ENCODE measurements at regions not wholly inside any gene's neighbourhood (a gene's known extent, or its start where the extent isn't known, plus 50 kb on each side); places are given as distances from the start of the nearest gene placed in this dataset.

DNA sequence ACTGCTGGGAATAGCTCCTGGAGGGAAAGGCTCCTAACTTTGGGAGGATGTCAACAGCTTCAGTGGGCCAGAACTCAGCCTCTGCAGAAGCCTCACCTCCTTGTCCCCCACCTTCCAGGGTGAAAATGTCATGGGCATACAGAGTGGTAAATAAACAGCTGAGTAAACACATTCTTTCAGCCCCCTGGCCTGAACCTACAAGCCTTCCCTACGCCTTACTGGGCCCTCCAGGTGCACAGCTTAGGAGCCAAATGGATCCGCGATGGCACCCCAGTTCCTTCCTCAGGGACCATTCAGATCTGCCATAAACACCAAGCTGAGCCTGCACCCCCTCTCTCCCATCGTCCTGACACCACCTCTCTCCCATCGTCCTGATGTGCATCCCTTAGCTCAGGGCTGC, 126.2 kb upstream of the IGF1R start:
- TF ChIP-seq, protein P1, sequence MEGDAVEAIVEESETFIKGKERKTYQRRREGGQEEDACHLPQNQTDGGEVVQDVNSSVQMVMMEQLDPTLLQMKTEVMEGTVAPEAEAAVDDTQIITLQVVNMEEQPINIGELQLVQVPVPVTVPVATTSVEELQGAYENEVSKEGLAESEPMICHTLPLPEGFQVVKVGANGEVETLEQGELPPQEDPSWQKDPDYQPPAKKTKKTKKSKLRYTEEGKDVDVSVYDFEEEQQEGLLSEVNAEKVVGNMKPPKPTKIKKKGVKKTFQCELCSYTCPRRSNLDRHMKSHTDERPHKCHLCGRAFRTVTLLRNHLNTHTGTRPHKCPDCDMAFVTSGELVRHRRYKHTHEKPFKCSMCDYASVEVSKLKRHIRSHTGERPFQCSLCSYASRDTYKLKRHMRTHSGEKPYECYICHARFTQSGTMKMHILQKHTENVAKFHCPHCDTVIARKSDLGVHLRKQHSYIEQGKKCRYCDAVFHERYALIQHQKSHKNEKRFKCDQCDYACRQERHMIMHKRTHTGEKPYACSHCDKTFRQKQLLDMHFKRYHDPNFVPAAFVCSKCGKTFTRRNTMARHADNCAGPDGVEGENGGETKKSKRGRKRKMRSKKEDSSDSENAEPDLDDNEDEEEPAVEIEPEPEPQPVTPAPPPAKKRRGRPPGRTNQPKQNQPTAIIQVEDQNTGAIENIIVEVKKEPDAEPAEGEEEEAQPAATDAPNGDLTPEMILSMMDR (IDR thresholded peaks at IDR 0.05), result no peak
- TF ChIP-seq EZH2 (IDR thresholded peaks at IDR 0.05; ENCODE audit: borderline replicate concordance, insufficient read depth, low read depth, low read length, poor library complexity, severe bottlenecking), result no peak
